IPS-NIHi11 (cell line): ENCODE measurements at regions not wholly inside any gene's neighbourhood (a gene's known extent, or its start where the extent isn't known, plus 50 kb on each side); places are given as distances from the start of the nearest gene placed in this dataset.
"Not testable (repeated sequence)": the region's sequence is repeated elsewhere in the genome, so short reads cannot be mapped to it uniquely, and the experiment has no call there.

Experiments
- DNase-seq: peaks from one replicate; pipeline ENCODE4 v3.0.0; 2012; ENCODE audit warnings: mixed read lengths, low spot score

GRCh38 chr3:126292318-126293070 is 64.7 kb downstream of the KLF15 start:
- no peak for DNase-seq

GRCh38 chr3:126291537-126291936 is 65.7 kb downstream of the KLF15 start:
- DNase-seq: no peak

GRCh38 chr3:126291061-126291460 is 66.1 kb downstream of the KLF15 start:
- DNase-seq: no peak

GRCh38 chr3:126290325-126290724 is 66.9 kb downstream of the KLF15 start:
- DNase-seq: no peak

- DNase-seq: no peak
Observed at GRCh38 chr3:126289096-126289495, 68.1 kb downstream of the KLF15 start.

- no peak for DNase-seq
Observed at GRCh38 chr3:126288314-126288713, 68.9 kb downstream of the KLF15 start.

- peak; percentile 78 for DNase-seq
Observed at GRCh38 chr3:126287536-126288241, 69.5 kb downstream of the KLF15 start.

- no peak for DNase-seq
Observed at GRCh38 chr3:126287171-126287535, 70.1 kb downstream of the KLF15 start.

- no peak for DNase-seq
Observed at GRCh38 chr3:126285369-126285768, 71.8 kb downstream of the KLF15 start.

GRCh38 chr3:126284258-126284904 is 72.8 kb downstream of the KLF15 start:
- DNase-seq: no peak

GRCh38 chr3:126283651-126284050 is 73.6 kb downstream of the KLF15 start:
- DNase-seq: not testable (repeated sequence)

- DNase-seq: no peak
Observed at GRCh38 chr3:126279853-126280252, 77.4 kb downstream of the KLF15 start.

- no peak for DNase-seq
Observed at GRCh38 chr3:126277629-126278378, 79.4 kb downstream of the KLF15 start.

- no peak for DNase-seq
Observed at GRCh38 chr3:126275620-126275904, 81.6 kb downstream of the KLF15 start.

GRCh38 chr3:126274735-126275619 is 82.2 kb downstream of the KLF15 start:
- no peak for DNase-seq

GRCh38 chr3:126270145-126270811 is 86.9 kb downstream of the KLF15 start:
- DNase-seq: no peak

GRCh38 chr3:126269354-126269753 is 87.9 kb downstream of the KLF15 start:
- DNase-seq: no peak

GRCh38 chr3:126268866-126269265 is 88.3 kb downstream of the KLF15 start:
- no peak for DNase-seq

GRCh38 chr3:126267976-126268615 is 87.7 kb upstream of the ALDH1L1 start:
- no peak for DNase-seq

GRCh38 chr3:126267169-126267975 is 87.0 kb upstream of the ALDH1L1 start:
- peak; percentile 85 for DNase-seq
